Neural progenitor cell (in vitro differentiated cells): ENCODE measurements at regions not wholly inside any gene's neighbourhood (a gene's known extent, or its start where the extent isn't known, plus 50 kb on each side); places are given as distances from the start of the nearest gene placed in this dataset.

Experiments used
- DNase-seq: peaks from one replicate; pipeline ENCODE4 v3.0.0-alpha.2; 2016; ENCODE audit warnings: low spot score
- H2AFZ ChIP-seq: fragments of 200-600 bp; sonication (generic); replicated peaks from 2 replicates; pipeline ENCODE4 v1.6.1; 2016; ENCODE audit warnings: antibody characterized with exemption
- H3F3A ChIP-seq: fragments of 200-600 bp; sonication (generic); 2 replicates; pipeline ENCODE4 v1.6.1; 2016; ENCODE audit warnings: antibody characterized with exemption, low read depth
- H3K27ac ChIP-seq: fragments of 200-600 bp; sonication (generic); 2 replicates; pipeline ENCODE4 v1.5.1; 2016; ENCODE audit warnings: mild to moderate bottlenecking
- H3K27me3 ChIP-seq: fragments of 200-600 bp; sonication (generic); 2 replicates; pipeline ENCODE4 v1.6.1; 2016; ENCODE audit warnings: mild to moderate bottlenecking, moderate library complexity
- H3K36me3 ChIP-seq: fragments of 200-600 bp; sonication (generic); 2 replicates; pipeline ENCODE4 v1.5.1; 2016
- H3K4me1 ChIP-seq: fragments of 200-600 bp; sonication (generic); 2 replicates; pipeline ENCODE4 v1.6.1; 2016; ENCODE audit warnings: mixed run types
- H3K4me2 ChIP-seq: fragments of 200-600 bp; sonication (generic); 2 replicates; pipeline ENCODE4 v1.6.1; 2016
- H3K4me3 ChIP-seq: fragments of 200-600 bp; sonication (generic); 2 replicates; pipeline ENCODE4 v1.5.1; 2016
- H3K79me2 ChIP-seq: fragments of 200-600 bp; sonication (generic); 2 replicates; pipeline ENCODE4 v1.6.1; 2016; ENCODE audit warnings: low read depth
- H3K9ac ChIP-seq: fragments of 200-600 bp; sonication (generic); 2 replicates; pipeline ENCODE4 v1.6.1; 2016
- H3K9me3 ChIP-seq: fragments of 200-600 bp; sonication (generic); 2 replicates; pipeline ENCODE4 v1.5.1; 2016; ENCODE audit warnings: low read depth
- H4K20me1 ChIP-seq: fragments of 200-600 bp; sonication (generic); 2 replicates; pipeline ENCODE4 v1.6.1; 2016; ENCODE audit warnings: low read depth
- H3K27ac Mint-ChIP-seq: 3 replicates; pipeline ENCODE4 v1.8.0; 2021; ENCODE audit warnings: mixed read lengths
- H3K27me3 Mint-ChIP-seq: 2 replicates; pipeline ENCODE4 v1.8.0; 2022; ENCODE audit warnings: low read depth, mild to moderate bottlenecking, inconsistent platforms, moderate library complexity, mixed read lengths; ENCODE audit not compliant: insufficient read depth
- H3K36me3 Mint-ChIP-seq: 3 replicates; pipeline ENCODE4 v1.8.0; 2021; ENCODE audit warnings: mixed read lengths
- H3K4me1 Mint-ChIP-seq: 3 replicates; pipeline ENCODE4 v1.8.0; 2021; ENCODE audit warnings: mixed read lengths
- H3K4me3 Mint-ChIP-seq: 3 replicates; pipeline ENCODE4 v1.8.0; 2021; ENCODE audit warnings: mild to moderate bottlenecking, moderate library complexity, mixed read lengths
- H3K9me3 Mint-ChIP-seq: 3 replicates; pipeline ENCODE4 v1.8.0; 2020; ENCODE audit warnings: mixed read lengths
- EZH2 ChIP-seq: fragments of 200-600 bp; sonication (generic); IDR thresholded peaks from 2 replicates; pipeline ENCODE4 v1.6.1; 2017; ENCODE audit warnings: antibody characterized with exemption, mild to moderate bottlenecking, moderate library complexity
- EZH2phosphoT487 ChIP-seq: fragments of 200-600 bp; sonication (generic); IDR thresholded peaks from 2 replicates; pipeline ENCODE4 v1.6.1; 2017; ENCODE audit warnings: antibody characterized with exemption
- TF ChIP-seq, protein P1 (sequence below): fragments of 200-600 bp; sonication (generic); IDR thresholded peaks from 2 replicates; pipeline ENCODE4 v1.5.1; 2017; ENCODE audit warnings: antibody characterized with exemption, mild to moderate bottlenecking

DNA sequence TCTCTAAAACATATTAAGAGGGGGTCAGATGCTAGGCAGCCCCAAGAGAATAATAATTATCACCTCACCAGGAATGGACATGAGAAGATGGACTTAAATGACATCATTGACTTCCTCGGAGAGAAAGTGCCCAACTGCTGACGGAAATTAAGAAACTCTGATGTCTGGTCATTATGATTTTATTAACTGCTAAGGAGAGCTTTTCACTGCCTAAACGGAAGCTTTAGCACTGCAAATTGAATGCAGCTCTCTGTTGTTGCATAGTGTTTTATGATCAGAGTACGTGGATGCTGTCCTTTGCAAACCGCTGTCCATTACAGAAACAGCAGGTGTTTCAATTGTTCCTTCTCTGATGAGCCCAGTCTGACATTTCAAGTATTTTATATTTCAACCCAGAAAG is 89.4 kb upstream of the GALNT17 start:
- DNase-seq = no peak
- no peaks in the 10 kb centered on the region for H3K4me1 ChIP-seq

GRCh38 chr7:71050492-71050891 is 81.5 kb upstream of the GALNT17 start:
- no peaks in the 10 kb centered on the region for H3K27me3 ChIP-seq
- TF ChIP-seq, protein P1, sequence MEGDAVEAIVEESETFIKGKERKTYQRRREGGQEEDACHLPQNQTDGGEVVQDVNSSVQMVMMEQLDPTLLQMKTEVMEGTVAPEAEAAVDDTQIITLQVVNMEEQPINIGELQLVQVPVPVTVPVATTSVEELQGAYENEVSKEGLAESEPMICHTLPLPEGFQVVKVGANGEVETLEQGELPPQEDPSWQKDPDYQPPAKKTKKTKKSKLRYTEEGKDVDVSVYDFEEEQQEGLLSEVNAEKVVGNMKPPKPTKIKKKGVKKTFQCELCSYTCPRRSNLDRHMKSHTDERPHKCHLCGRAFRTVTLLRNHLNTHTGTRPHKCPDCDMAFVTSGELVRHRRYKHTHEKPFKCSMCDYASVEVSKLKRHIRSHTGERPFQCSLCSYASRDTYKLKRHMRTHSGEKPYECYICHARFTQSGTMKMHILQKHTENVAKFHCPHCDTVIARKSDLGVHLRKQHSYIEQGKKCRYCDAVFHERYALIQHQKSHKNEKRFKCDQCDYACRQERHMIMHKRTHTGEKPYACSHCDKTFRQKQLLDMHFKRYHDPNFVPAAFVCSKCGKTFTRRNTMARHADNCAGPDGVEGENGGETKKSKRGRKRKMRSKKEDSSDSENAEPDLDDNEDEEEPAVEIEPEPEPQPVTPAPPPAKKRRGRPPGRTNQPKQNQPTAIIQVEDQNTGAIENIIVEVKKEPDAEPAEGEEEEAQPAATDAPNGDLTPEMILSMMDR = no peak
- TF ChIP-seq EZH2phosphoT487 (no peak), EZH2 (no peak)
- no peaks in the 10 kb centered on the region for H4K20me1 ChIP-seq
- no peak overlapping the region for H2AFZ ChIP-seq
- Mint-ChIP-seq H3K9me3 (peaks cover 35% of the 10 kb centered on the region), H3K4me1 (no peaks in the 10 kb centered on the region), H3K4me3 (no peak overlapping the region), H3K36me3 (no peaks in the 10 kb centered on the region), H3K27ac (no peak overlapping the region), H3K27me3 (no peaks in the 10 kb centered on the region)
- no peak overlapping the region for H3K4me3 ChIP-seq
- no peak overlapping the region for H3K4me2 ChIP-seq
- no peaks in the 10 kb centered on the region for H3F3A ChIP-seq
- no peak for DNase-seq
- no peaks in the 10 kb centered on the region for H3K79me2 ChIP-seq
- no peak overlapping the region for H3K27ac ChIP-seq
- no peaks in the 10 kb centered on the region for H3K36me3 ChIP-seq
- no peaks in the 10 kb centered on the region for H3K4me1 ChIP-seq
- peaks cover 20% of the 10 kb centered on the region for H3K9me3 ChIP-seq
- no peak overlapping the region for H3K9ac ChIP-seq

More for the DNA sequence above, 89.4 kb upstream of the GALNT17 start:
- Histone ChIP-seq H3F3A (no peaks in the 10 kb centered on the region), H3K27me3 (no peaks in the 10 kb centered on the region), H3K27ac (no peak overlapping the region), H3K4me2 (no peak overlapping the region), H3K9ac (no peak overlapping the region), H3K36me3 (no peaks in the 10 kb centered on the region), H2AFZ (no peak overlapping the region), H3K79me2 (no peaks in the 10 kb centered on the region), H3K9me3 (no peaks in the 10 kb centered on the region), H4K20me1 (no peaks in the 10 kb centered on the region), H3K4me3 (no peak overlapping the region)
- H3K4me1 Mint-ChIP-seq = no peaks in the 10 kb centered on the region
- peaks cover 3% of the 10 kb centered on the region for H3K27me3 Mint-ChIP-seq
- H3K27ac Mint-ChIP-seq = no peak overlapping the region
- TF ChIP-seq EZH2phosphoT487 = no peak
- TF ChIP-seq EZH2 = no peak
- no peaks in the 10 kb centered on the region for H3K36me3 Mint-ChIP-seq
- peaks cover 4% of the 10 kb centered on the region for H3K9me3 Mint-ChIP-seq
- H3K4me3 Mint-ChIP-seq = no peak overlapping the region

- Histone ChIP-seq H3K4me2 (no peak overlapping the region), H2AFZ (no peak overlapping the region), H3F3A (no peaks in the 10 kb centered on the region), H4K20me1 (no peaks in the 10 kb centered on the region), H3K4me3 (no peak overlapping the region), H3K27me3 (no peaks in the 10 kb centered on the region), H3K36me3 (no peaks in the 10 kb centered on the region), H3K27ac (no peak overlapping the region), H3K79me2 (no peaks in the 10 kb centered on the region), H3K4me1 (no peaks in the 10 kb centered on the region), H3K9me3 (peaks cover 20% of the 10 kb centered on the region), H3K9ac (no peak overlapping the region)
- Mint-ChIP-seq H3K9me3 (peaks cover 24% of the 10 kb centered on the region), H3K4me3 (no peak overlapping the region), H3K27ac (no peak overlapping the region), H3K4me1 (no peaks in the 10 kb centered on the region), H3K36me3 (no peaks in the 10 kb centered on the region), H3K27me3 (no peaks in the 10 kb centered on the region)
- DNase-seq = no peak
- TF ChIP-seq EZH2phosphoT487 (no peak), EZH2 (no peak)
- TF ChIP-seq, protein P1 = no peak
These were observed 76.4 kb upstream of the GALNT17 start for GRCh38 chr7:71055504-71055903.

- H3K4me1 Mint-ChIP-seq = no peaks in the 10 kb centered on the region
- H2AFZ ChIP-seq = no peak overlapping the region
- H3K27ac Mint-ChIP-seq = no peak overlapping the region
- H3K36me3 Mint-ChIP-seq = no peaks in the 10 kb centered on the region
- TF ChIP-seq, protein P1 = no peak
- TF ChIP-seq EZH2phosphoT487 (no peak), EZH2 (no peak)
- no peaks in the 10 kb centered on the region for H3K79me2 ChIP-seq
- H3K4me3 ChIP-seq = no peak overlapping the region
- no peaks in the 10 kb centered on the region for H3K4me1 ChIP-seq
- no peaks in the 10 kb centered on the region for H3K27me3 ChIP-seq
- H3K27me3 Mint-ChIP-seq = peaks cover 2% of the 10 kb centered on the region
- no peak overlapping the region for H3K9ac ChIP-seq
- no peaks in the 10 kb centered on the region for H3K36me3 ChIP-seq
- H3K9me3 ChIP-seq = peaks cover 2% of the 10 kb centered on the region
- no peak for DNase-seq
- H3K9me3 Mint-ChIP-seq = peaks cover 32% of the 10 kb centered on the region
- H3F3A ChIP-seq = no peaks in the 10 kb centered on the region
- no peak overlapping the region for H3K27ac ChIP-seq
- H3K4me3 Mint-ChIP-seq = no peak overlapping the region
- no peak overlapping the region for H3K4me2 ChIP-seq
- H4K20me1 ChIP-seq = no peaks in the 10 kb centered on the region
These were observed 54.0 kb upstream of the GALNT17 start for GRCh38 chr7:71077743-71078476.
